K562 (cell line): ENCODE measurements at regions not wholly inside any gene's neighbourhood (a gene's known extent, or its start where the extent isn't known, plus 50 kb on each side); places are given as distances from the start of the nearest gene placed in this dataset.

Source experiments
- ATAC-seq: fragments of 200-7000 bp; cut with Tn5 transposase; 3 replicates; pipeline ENCODE4 v1.9.1; 2020; ENCODE audit warnings: moderate library complexity
- BruUV-seq: library from RNA; stranded (reverse); fragments of 400-500 nt; replicated peaks from 2 replicates; lab custom pipeline; 2021; lab: Mats Ljungman, UMichigan
- CTCF ChIA-PET: fragments of 300-600 bp; formaldehyde crosslinking; extraction: SDS; loops from one replicate; lab custom pipeline; 2021; ENCODE audit warnings: low intra/inter-chr PET ratio; lab: Yijun Ruan, JAX
- POLR2A ChIA-PET: fragments of 300-600, 350-650 bp; sonication (Branson Sonifier 250); formaldehyde crosslinking; extraction: SDS; loops from one replicate; lab custom pipeline; 2021; ENCODE audit warnings: antibody characterized with exemption, inconsistent platforms; lab: Yijun Ruan, JAX
- DNase-seq, 4 experiments: peaks; one replicate each; pipeline versions ENCODE4 v3.0.0 to v3.0.0-alpha.2; 2011 to 2018; ENCODE audit warnings: low spot score in 3 of 4, mixed read lengths in 3 of 4; ENCODE audit errors: extremely low read depth in 1 of 4
- FAIRE-seq: peaks from 2 replicates; lab custom pipeline; 2011; peaks lifted over from hg19 to GRCh38; lab: Jason Lieb, UNC
- H2AFZ ChIP-seq: 2 replicates; pipeline ENCODE4 v1.6.0; 2011; ENCODE audit warnings: low read depth, low read length, control low read depth, inconsistent platforms
- H3K27ac ChIP-seq: fragments of 200-600 bp; 3 replicates; pipeline ENCODE4 v1.8.0; 2011; ENCODE audit warnings: low read depth, mild to moderate bottlenecking, control low read depth, inconsistent platforms, low read length, moderate library complexity, mixed read lengths; ENCODE audit errors: extremely low read depth
- H3K27me3 ChIP-seq, 2 experiments: fragments of 300-600 bp in 1 of 2; 2 replicates in 1 of 2; 3 replicates in 1 of 2; pipeline versions ENCODE4 v1.6.0 to v1.8.0; 2011; ENCODE audit warnings: inconsistent platforms in 2 of 2, low read length in 2 of 2, mild to moderate bottlenecking in 1 of 2, mixed read lengths in 1 of 2, moderate library complexity in 1 of 2; ENCODE audit not compliant: control insufficient read depth in 2 of 2, insufficient read depth in 2 of 2
- H3K36me3 ChIP-seq: fragments of 300-600 bp; 3 replicates; pipeline ENCODE4 v1.8.0; 2011; ENCODE audit warnings: mild to moderate bottlenecking, low read length, inconsistent platforms; ENCODE audit not compliant: control insufficient read depth, insufficient read depth
- H3K4me1 ChIP-seq, 2 experiments: fragments of 200-600 bp in 1 of 2; replicated peaks in 1 of 2; 2 replicates in 1 of 2; 3 replicates in 1 of 2; pipeline versions ENCODE4 v1.5.1 to v1.8.0; 2011; ENCODE audit warnings: inconsistent platforms in 2 of 2, low read length in 2 of 2, mild to moderate bottlenecking in 1 of 2, mixed read lengths in 1 of 2, moderate library complexity in 1 of 2; ENCODE audit not compliant: control insufficient read depth in 2 of 2, insufficient read depth in 2 of 2
- H3K4me2 ChIP-seq: 2 replicates; pipeline ENCODE4 v1.6.1; 2011; ENCODE audit warnings: low read length, control low read depth, inconsistent platforms, mixed read lengths; ENCODE audit not compliant: insufficient read depth
- H3K4me3 ChIP-seq: fragments of 200-600 bp; sonication (generic), shearing (Covaris generic); 2 replicates; pipeline ENCODE4 v1.5.1; 2016; ENCODE audit warnings: control low read depth, inconsistent platforms
- H3K79me2 ChIP-seq: fragments of 200-600 bp; 3 replicates; pipeline ENCODE4 v1.8.0; 2011; ENCODE audit warnings: low read length, inconsistent platforms; ENCODE audit not compliant: control insufficient read depth, insufficient read depth
- H3K9ac ChIP-seq, 2 experiments: 2 replicates each; pipeline versions ENCODE4 v1.6.0 to v1.6.1; 2011; ENCODE audit warnings: low read depth in 2 of 2, low read length in 2 of 2, control low read depth in 1 of 2, inconsistent platforms in 1 of 2, mild to moderate bottlenecking in 1 of 2, mixed read lengths in 1 of 2; ENCODE audit not compliant: insufficient read depth in 1 of 2
- H3K9me1 ChIP-seq: one replicate; pipeline ENCODE4 v1.6.0; 2011; ENCODE audit warnings: inconsistent platforms, mild to moderate bottlenecking, low read length, moderate library complexity; ENCODE audit not compliant: control insufficient read depth, insufficient read depth
- H3K9me3 ChIP-seq: replicated peaks from 2 replicates; pipeline ENCODE4 v1.5.1; 2011; ENCODE audit warnings: low read depth, low read length, inconsistent platforms; ENCODE audit not compliant: control insufficient read depth, insufficient read depth
- H4K20me1 ChIP-seq: replicated peaks from 2 replicates; pipeline ENCODE4 v1.6.1; 2011; ENCODE audit warnings: low read length, inconsistent platforms, mixed read lengths; ENCODE audit not compliant: control insufficient read depth, insufficient read depth
- CAMTA2 ChIP-seq: fragments of 250-450 bp; sonication (Bioruptor Pico); conservative IDR thresholded peaks from 2 replicates; pipeline ENCODE4 v1.5.1; 2022
- EP300 ChIP-seq: IDR thresholded peaks from 2 replicates; pipeline ENCODE4 v1.6.1; 2012; ENCODE audit warnings: low read length, improper control_type of control experiment
- FOXM1 ChIP-seq, 2 experiments: fragments of 450-650 bp in 1 of 2; sonication (generic) in 1 of 2; formaldehyde crosslinking in 1 of 2; IDR thresholded peaks; 2 replicates each; pipeline versions ENCODE4 v1.6.1 to v1.9.0; 2017 to 2022; ENCODE audit warnings: low read depth in 2 of 2, mild to moderate bottlenecking in 2 of 2, missing genetic modification reagents in 1 of 2, moderate library complexity in 1 of 2
- KLF6 ChIP-seq: fragments of 250-450 bp; sonication (Bioruptor Pico); IDR thresholded peaks from 2 replicates; pipeline ENCODE4 v1.4.0; 2020; ENCODE audit warnings: mild to moderate bottlenecking, moderate library complexity, borderline replicate concordance
- NFRKB ChIP-seq: fragments of 450-650 bp; IDR thresholded peaks from 2 replicates; pipeline ENCODE4 v1.6.1; 2016; ENCODE audit warnings: low read depth
- POLR2H ChIP-seq: IDR thresholded peaks from 2 replicates; pipeline ENCODE4 v1.6.1; 2016; ENCODE audit warnings: missing genetic modification characterization, low read depth, mild to moderate bottlenecking, control low read depth, missing compliant biosample characterization, moderate library complexity
- SETDB1 ChIP-seq: IDR thresholded peaks from one replicate; pipeline ENCODE4 v1.6.1; 2012; ENCODE audit warnings: low read length, control low read depth, inconsistent platforms
- U2AF1 ChIP-seq: fragments of 200-400 bp; formaldehyde crosslinking; optimal IDR thresholded peaks from 2 replicates; pipeline ENCODE3; 2017; ENCODE audit warnings: mild to moderate bottlenecking, low read depth, low read length, moderate library complexity
- ZC3H11A ChIP-seq: IDR thresholded peaks from 2 replicates; pipeline ENCODE4 v1.6.1; 2012; ENCODE audit warnings: low read depth, low read length, improper control_type of control experiment
- ZNF239 ChIP-seq: fragments of 250-450 bp; sonication (Bioruptor Pico); IDR thresholded peaks from 2 replicates; pipeline ENCODE4 v1.4.0; 2020; ENCODE audit warnings: mild to moderate bottlenecking
- ZNF384 ChIP-seq: IDR thresholded peaks from 2 replicates; pipeline ENCODE4 v1.6.1; 2012; ENCODE audit warnings: low read depth, low read length, improper control_type of control experiment
- WGBS: fragments of 100-300 bp; shearing (Covaris generic); methylation state at CpG from one replicate; pipeline ENCODE4 v1.1.6; 2016; ENCODE audit warnings: low coverage, mixed read lengths; ENCODE audit not compliant: insufficient coverage; ENCODE audit errors: missing lambda C conversion rate; 5-methylcytosine and 5-hydroxymethylcytosine counted together
- in situ Hi-C: fragments of 300-500 bp; cut with MboI; formaldehyde crosslinking; loops from 4 replicates; pipeline ENCODE4 v1.15.0; 2018; ENCODE audit warnings: inconsistent platforms, mixed read lengths
- intact Hi-C: fragments of 100-400 bp; cut with micrococcal nuclease; formaldehyde crosslinking; loops from 2 replicates; pipeline ENCODE4 v1.14.2; 2022
- TF ChIP-seq, protein P1 (sequence below): fragments of 250-450 bp; sonication (Bioruptor Pico); IDR thresholded peaks from 2 replicates; pipeline ENCODE4 v1.5.0; 2021
- TF ChIP-seq, protein P2 (sequence below): sonication (generic); formaldehyde crosslinking; IDR thresholded peaks from 2 replicates; pipeline ENCODE4 v1.8.0; 2022; ENCODE audit warnings: mild to moderate bottlenecking, missing genetic modification reagents

GRCh38 chr1:87959236-87959635, 630.6 kb downstream of the LMO4 start:
- Histone ChIP-seq H3K79me2 (no peaks in the 10 kb centered on the region), H3K4me3 (no peak overlapping the region), H3K36me3 (no peaks in the 10 kb centered on the region), H4K20me1 (no peaks in the 10 kb centered on the region), H3K27me3 (no peaks in the 10 kb centered on the region), H3K4me1 (no peaks in the 10 kb centered on the region), H3K9me3 (no peaks in the 10 kb centered on the region), H3K9ac (no peak overlapping the region)
- WGBS = 0% methylated on average over 4 of the region's 4 CpGs
- POLR2A ChIA-PET = no interaction called here
- intact Hi-C loops = loop anchor here (10.0 kb wide), 1 partner anchor 464 kb away; no protein-coding TSS in a partner anchor
- no TSS peak for BruUV-seq
- ATAC-seq = no peak
- in situ Hi-C loops = no loop called here
- no peak for TF ChIP-seq ZC3H11A
- no peak for TF ChIP-seq EP300
- TF ChIP-seq CAMTA2 (CRISPR knock-in tag) = no peak
- TF ChIP-seq KLF6 (CRISPR knock-in tag) = no peak
- TF ChIP-seq, protein P1, sequence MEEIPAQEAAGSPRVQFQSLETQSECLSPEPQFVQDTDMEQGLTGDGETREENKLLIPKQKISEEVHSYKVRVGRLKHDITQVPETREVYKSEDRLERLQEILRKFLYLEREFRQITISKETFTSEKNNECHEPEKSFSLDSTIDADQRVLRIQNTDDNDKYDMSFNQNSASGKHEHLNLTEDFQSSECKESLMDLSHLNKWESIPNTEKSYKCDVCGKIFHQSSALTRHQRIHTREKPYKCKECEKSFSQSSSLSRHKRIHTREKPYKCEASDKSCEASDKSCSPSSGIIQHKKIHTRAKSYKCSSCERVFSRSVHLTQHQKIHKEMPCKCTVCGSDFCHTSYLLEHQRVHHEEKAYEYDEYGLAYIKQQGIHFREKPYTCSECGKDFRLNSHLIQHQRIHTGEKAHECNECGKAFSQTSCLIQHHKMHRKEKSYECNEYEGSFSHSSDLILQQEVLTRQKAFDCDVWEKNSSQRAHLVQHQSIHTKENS = no peak
- no peak for TF ChIP-seq SETDB1
- TF ChIP-seq FOXM1 (IDR thresholded peaks at IDR 0.05; ENCODE audit: low read depth) = no peak
- TF ChIP-seq FOXM1 (CRISPR knock-in tag; IDR thresholded peaks at IDR 0.05; ENCODE audit: low read depth) = no peak
- TF ChIP-seq NFRKB = no peak
- no peak for TF ChIP-seq ZNF384
- TF ChIP-seq, protein P2, sequence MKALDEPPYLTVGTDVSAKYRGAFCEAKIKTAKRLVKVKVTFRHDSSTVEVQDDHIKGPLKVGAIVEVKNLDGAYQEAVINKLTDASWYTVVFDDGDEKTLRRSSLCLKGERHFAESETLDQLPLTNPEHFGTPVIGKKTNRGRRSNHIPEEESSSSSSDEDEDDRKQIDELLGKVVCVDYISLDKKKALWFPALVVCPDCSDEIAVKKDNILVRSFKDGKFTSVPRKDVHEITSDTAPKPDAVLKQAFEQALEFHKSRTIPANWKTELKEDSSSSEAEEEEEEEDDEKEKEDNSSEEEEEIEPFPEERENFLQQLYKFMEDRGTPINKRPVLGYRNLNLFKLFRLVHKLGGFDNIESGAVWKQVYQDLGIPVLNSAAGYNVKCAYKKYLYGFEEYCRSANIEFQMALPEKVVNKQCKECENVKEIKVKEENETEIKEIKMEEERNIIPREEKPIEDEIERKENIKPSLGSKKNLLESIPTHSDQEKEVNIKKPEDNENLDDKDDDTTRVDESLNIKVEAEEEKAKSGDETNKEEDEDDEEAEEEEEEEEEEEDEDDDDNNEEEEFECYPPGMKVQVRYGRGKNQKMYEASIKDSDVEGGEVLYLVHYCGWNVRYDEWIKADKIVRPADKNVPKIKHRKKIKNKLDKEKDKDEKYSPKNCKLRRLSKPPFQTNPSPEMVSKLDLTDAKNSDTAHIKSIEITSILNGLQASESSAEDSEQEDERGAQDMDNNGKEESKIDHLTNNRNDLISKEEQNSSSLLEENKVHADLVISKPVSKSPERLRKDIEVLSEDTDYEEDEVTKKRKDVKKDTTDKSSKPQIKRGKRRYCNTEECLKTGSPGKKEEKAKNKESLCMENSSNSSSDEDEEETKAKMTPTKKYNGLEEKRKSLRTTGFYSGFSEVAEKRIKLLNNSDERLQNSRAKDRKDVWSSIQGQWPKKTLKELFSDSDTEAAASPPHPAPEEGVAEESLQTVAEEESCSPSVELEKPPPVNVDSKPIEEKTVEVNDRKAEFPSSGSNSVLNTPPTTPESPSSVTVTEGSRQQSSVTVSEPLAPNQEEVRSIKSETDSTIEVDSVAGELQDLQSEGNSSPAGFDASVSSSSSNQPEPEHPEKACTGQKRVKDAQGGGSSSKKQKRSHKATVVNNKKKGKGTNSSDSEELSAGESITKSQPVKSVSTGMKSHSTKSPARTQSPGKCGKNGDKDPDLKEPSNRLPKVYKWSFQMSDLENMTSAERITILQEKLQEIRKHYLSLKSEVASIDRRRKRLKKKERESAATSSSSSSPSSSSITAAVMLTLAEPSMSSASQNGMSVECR (CRISPR knock-in tag) = no peak
- no peak for TF ChIP-seq U2AF1
- no peak for TF ChIP-seq ZNF239 (CRISPR knock-in tag)
- TF ChIP-seq POLR2H (tag) = no peak
- TF ChIP-seq, all 486 proteins: peak for 0
- Histone ChIP-seq H2AFZ (no peak overlapping the region), H3K27ac (no peak overlapping the region), H3K4me2 (no peak overlapping the region), H3K9me1 (no peaks in the 10 kb centered on the region)
- DNase-seq (no peak), FAIRE-seq (no peak)
- CTCF ChIA-PET = no interaction called here
